MCF 10A (cell line): ENCODE measurements at regions not wholly inside any gene's neighbourhood (a gene's known extent, or its start where the extent isn't known, plus 50 kb on each side); places are given as distances from the start of the nearest gene placed in this dataset.

ENCODE experiments used
- BruUV-seq: library from RNA; stranded (reverse); fragments of 400-500 nt; replicated peaks from 2 replicates; lab custom pipeline; 2021; lab: Mats Ljungman, UMichigan
- CTCF ChIA-PET: fragments of 300-600 bp; sonication (Branson Sonifier 250); formaldehyde crosslinking; extraction: SDS; loops from one replicate; lab custom pipeline; 2021; ENCODE audit warnings: antibody characterized with exemption, inconsistent platforms; lab: Yijun Ruan, JAX
- POLR2A ChIA-PET: fragments of 300-600, 350-650 bp; sonication (Branson Sonifier 250); formaldehyde crosslinking; extraction: SDS; loops from one replicate; lab custom pipeline; 2020; ENCODE audit warnings: antibody characterized with exemption, inconsistent platforms; lab: Yijun Ruan, JAX
- DNase-seq: peaks from one replicate; pipeline ENCODE4 v3.0.0-alpha.2; 2018; ENCODE audit not compliant: unreplicated experiment
- H3K27ac Mint-ChIP-seq: one replicate; pipeline ENCODE4 v1.8.0; 2022; ENCODE audit warnings: mild to moderate bottlenecking, low read depth, mixed read lengths; ENCODE audit not compliant: unreplicated experiment
- H3K27me3 Mint-ChIP-seq: one replicate; pipeline ENCODE4 v1.8.0; 2022; ENCODE audit warnings: mixed read lengths; ENCODE audit not compliant: insufficient read depth, unreplicated experiment
- H3K36me3 Mint-ChIP-seq: one replicate; pipeline ENCODE4 v1.8.0; 2022; ENCODE audit warnings: mild to moderate bottlenecking, moderate library complexity, mixed read lengths; ENCODE audit not compliant: insufficient read depth, unreplicated experiment
- H3K4me1 Mint-ChIP-seq: one replicate; pipeline ENCODE4 v1.8.0; 2022; ENCODE audit warnings: mixed read lengths; ENCODE audit not compliant: insufficient read depth, unreplicated experiment
- H3K4me3 Mint-ChIP-seq: one replicate; pipeline ENCODE4 v1.8.0; 2022; ENCODE audit warnings: mild to moderate bottlenecking, moderate library complexity, mixed read lengths; ENCODE audit not compliant: unreplicated experiment
- H3K9me3 Mint-ChIP-seq: one replicate; pipeline ENCODE4 v1.8.0; 2022; ENCODE audit warnings: mixed read lengths; ENCODE audit not compliant: unreplicated experiment
- intact Hi-C: fragments of 100-400 bp; cut with micrococcal nuclease; formaldehyde crosslinking; loops from 2 replicates; pipeline ENCODE4 v1.14.1; 2022
- TF ChIP-seq, protein P1 (sequence below): fragments of 200-600 bp; IDR thresholded peaks from one replicate; pipeline ENCODE4 v1.8.0; 2022; ENCODE audit warnings: antibody characterized with exemption, mild to moderate bottlenecking; ENCODE audit not compliant: unreplicated experiment

DNA sequence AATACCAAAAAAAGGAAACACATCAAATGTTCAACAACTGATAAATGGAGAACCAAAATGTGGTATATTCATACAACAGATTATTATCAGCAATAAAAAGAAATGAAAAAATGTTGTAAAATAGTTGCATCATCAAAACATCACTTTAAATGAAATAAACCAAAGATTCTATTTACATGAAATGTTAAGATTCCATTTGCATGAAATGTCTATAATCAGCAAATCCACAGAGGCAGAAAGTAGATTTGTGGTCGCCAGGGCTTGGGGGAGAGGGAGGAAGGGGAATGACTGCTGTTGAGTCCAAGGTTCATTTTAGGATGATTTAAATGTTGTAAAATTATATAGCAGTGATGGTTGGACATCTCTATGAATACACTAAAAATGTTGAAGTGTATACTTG lies 181.9 kb downstream of the RTP5 start:
- TF ChIP-seq, protein P1, sequence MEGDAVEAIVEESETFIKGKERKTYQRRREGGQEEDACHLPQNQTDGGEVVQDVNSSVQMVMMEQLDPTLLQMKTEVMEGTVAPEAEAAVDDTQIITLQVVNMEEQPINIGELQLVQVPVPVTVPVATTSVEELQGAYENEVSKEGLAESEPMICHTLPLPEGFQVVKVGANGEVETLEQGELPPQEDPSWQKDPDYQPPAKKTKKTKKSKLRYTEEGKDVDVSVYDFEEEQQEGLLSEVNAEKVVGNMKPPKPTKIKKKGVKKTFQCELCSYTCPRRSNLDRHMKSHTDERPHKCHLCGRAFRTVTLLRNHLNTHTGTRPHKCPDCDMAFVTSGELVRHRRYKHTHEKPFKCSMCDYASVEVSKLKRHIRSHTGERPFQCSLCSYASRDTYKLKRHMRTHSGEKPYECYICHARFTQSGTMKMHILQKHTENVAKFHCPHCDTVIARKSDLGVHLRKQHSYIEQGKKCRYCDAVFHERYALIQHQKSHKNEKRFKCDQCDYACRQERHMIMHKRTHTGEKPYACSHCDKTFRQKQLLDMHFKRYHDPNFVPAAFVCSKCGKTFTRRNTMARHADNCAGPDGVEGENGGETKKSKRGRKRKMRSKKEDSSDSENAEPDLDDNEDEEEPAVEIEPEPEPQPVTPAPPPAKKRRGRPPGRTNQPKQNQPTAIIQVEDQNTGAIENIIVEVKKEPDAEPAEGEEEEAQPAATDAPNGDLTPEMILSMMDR: no peak
- CTCF ChIA-PET: no interaction called here
- H3K27me3 Mint-ChIP-seq: peaks cover 58% of the 10 kb centered on the region
- DNase-seq: no peak
- POLR2A ChIA-PET: interaction anchor here (0.6 kb wide), 1 partner anchor 13 kb away, joined by 4 read pairs; no protein-coding TSS in a partner anchor
- no peak overlapping the region for H3K27ac Mint-ChIP-seq
- intact Hi-C loops: no loop called here
- no peaks in the 10 kb centered on the region for H3K9me3 Mint-ChIP-seq
- no TSS peak for BruUV-seq
- H3K4me1 Mint-ChIP-seq: no peaks in the 10 kb centered on the region
- H3K36me3 Mint-ChIP-seq: no peaks in the 10 kb centered on the region
- H3K4me3 Mint-ChIP-seq: no peak overlapping the region

DNA sequence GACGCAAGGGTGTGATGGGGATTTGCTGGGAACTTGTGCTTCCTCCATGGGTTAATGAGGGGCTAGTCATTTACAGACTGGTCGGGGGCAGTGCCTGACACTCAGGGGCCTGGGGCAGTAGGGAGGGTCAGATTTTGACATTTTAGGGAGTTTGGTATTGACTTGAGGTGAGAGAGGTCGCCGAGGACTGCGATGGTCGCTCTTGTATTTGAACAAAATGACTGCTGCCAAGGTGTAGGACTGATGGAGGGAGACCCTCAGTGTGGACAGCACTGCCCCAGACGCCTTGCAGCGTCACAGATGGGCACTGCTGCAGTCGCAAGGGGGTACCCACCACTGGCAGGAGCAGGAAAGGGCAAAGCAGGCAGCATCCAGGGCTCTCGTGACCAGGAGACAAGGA lies 182.9 kb downstream of the RTP5 start:
- H3K27ac Mint-ChIP-seq: no peak overlapping the region
- TF ChIP-seq, protein P1: no peak
- H3K4me3 Mint-ChIP-seq: no peak overlapping the region
- peaks cover 65% of the 10 kb centered on the region for H3K27me3 Mint-ChIP-seq
- POLR2A ChIA-PET: interaction anchor here (0.6 kb wide), 1 partner anchor 14 kb away, joined by 4 read pairs; no protein-coding TSS in a partner anchor
- no peak for DNase-seq
- no peaks in the 10 kb centered on the region for H3K36me3 Mint-ChIP-seq
- no peaks in the 10 kb centered on the region for H3K9me3 Mint-ChIP-seq
- intact Hi-C loops: no loop called here
- BruUV-seq: no TSS peak
- no peaks in the 10 kb centered on the region for H3K4me1 Mint-ChIP-seq
- CTCF ChIA-PET: no interaction called here

DNA sequence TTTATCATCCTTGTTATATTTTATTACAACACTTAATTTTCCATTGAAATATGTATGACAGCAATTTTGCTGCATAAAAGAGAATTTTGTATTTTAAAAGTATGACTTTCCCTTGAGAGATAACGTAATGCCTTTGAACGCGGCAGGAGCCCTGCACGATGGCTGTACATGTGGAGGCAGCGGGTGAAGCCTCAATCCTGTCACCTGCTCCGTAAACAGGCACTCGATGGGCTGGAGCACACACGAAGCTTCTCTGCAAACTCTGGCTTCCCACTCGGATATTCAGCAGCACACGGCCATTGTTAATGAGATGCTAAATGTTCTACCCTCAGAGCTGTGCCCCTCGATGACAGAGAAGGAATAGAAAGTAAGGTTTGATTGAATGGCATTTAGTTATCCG lies 184.4 kb downstream of the RTP5 start:
- peaks cover 55% of the 10 kb centered on the region for H3K27me3 Mint-ChIP-seq
- H3K4me1 Mint-ChIP-seq: no peaks in the 10 kb centered on the region
- ChIA-PET POLR2A (interaction anchor here (0.6 kb wide), 1 partner anchor 34 kb away, joined by 3 read pairs; no protein-coding TSS in a partner anchor), CTCF (no interaction called here)
- H3K27ac Mint-ChIP-seq: no peak overlapping the region
- H3K36me3 Mint-ChIP-seq: no peaks in the 10 kb centered on the region
- no peak for DNase-seq
- no TSS peak for BruUV-seq
- no peak overlapping the region for H3K4me3 Mint-ChIP-seq
- no peaks in the 10 kb centered on the region for H3K9me3 Mint-ChIP-seq
- TF ChIP-seq, protein P1: no peak
- intact Hi-C loops: no loop called here

DNA sequence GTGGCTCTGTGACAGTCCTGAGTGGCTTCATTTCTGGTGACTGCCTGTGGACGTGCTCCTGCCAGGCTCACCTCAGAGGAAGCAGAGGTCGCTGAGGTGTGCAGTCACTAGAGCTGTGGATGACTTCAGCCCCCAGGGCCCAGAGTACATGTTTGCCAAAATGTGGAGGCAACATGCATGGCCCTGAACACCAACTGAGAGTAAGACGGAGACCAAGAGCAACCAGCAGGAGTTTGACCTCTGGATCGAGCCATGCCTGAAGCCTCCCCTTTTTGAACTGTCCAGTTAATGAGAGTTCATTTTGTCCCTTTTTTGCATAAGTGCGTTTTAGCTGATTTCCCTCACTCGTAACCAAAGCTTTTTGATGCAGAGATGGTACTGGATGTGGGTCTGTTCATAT lies 184.9 kb downstream of the RTP5 start:
- H3K4me1 Mint-ChIP-seq: no peaks in the 10 kb centered on the region
- intact Hi-C loops: no loop called here
- no peak overlapping the region for H3K4me3 Mint-ChIP-seq
- H3K36me3 Mint-ChIP-seq: no peaks in the 10 kb centered on the region
- CTCF ChIA-PET: no interaction called here
- TF ChIP-seq, protein P1: no peak
- no peaks in the 10 kb centered on the region for H3K9me3 Mint-ChIP-seq
- no peak overlapping the region for H3K27ac Mint-ChIP-seq
- DNase-seq: no peak
- POLR2A ChIA-PET: no interaction called here
- no TSS peak for BruUV-seq
- H3K27me3 Mint-ChIP-seq: peaks cover 55% of the 10 kb centered on the region
